HCT116 (cell line): ENCODE measurements at regions not wholly inside any gene's neighbourhood (a gene's known extent, or its start where the extent isn't known, plus 50 kb on each side); places are given as distances from the start of the nearest gene placed in this dataset.

Source experiments
- ATAC-seq: fragments of 200-7000 bp; cut with Tn5 transposase; 2 replicates; pipeline ENCODE4 v1.9.1; 2020; ENCODE audit warnings: mild to moderate bottlenecking, moderate library complexity
- BruUV-seq: library from RNA; stranded (reverse); fragments of 400-500 nt; replicated peaks from 2 replicates; lab custom pipeline; 2021; lab: Mats Ljungman, UMichigan
- CTCF ChIA-PET: fragments of 300-600 bp; sonication (Branson Sonifier 250); formaldehyde crosslinking; loops from one replicate; lab custom pipeline; 2021; ENCODE audit warnings: antibody characterized with exemption; lab: Charles Lee
- POLR2A ChIA-PET: fragments of 300-600, 350-600 bp; sonication (Branson Sonifier 250); formaldehyde crosslinking; loops from one replicate; lab custom pipeline; 2021; ENCODE audit warnings: antibody characterized with exemption; lab: Charles Lee
- RAD21 ChIA-PET, 2 experiments: fragments of 300-600 bp; sonication (Branson Sonifier 250); formaldehyde crosslinking; loops; one replicate each; lab custom pipeline; 2023; ENCODE audit warnings: low total read pairs in 2 of 2; ENCODE audit not compliant: uncharacterized antibody in 2 of 2, unreplicated experiment in 2 of 2, low non-redundant PET in 1 of 2; lab: Charles Lee
- DNase-seq: peaks from one replicate; pipeline ENCODE4 v3.0.0-alpha.2; 2010; ENCODE audit warnings: low read depth, low spot score
- H2AFZ ChIP-seq: fragments of 200-600 bp; shearing (Covaris generic), sonication (generic); 2 replicates; pipeline ENCODE4 v1.6.1; 2017; ENCODE audit warnings: low read depth, mixed run types, mixed read lengths, antibody characterized with exemption, low read length; ENCODE audit not compliant: poor library complexity, severe bottlenecking
- H3K27ac ChIP-seq: 2 replicates; pipeline ENCODE4 v1.5.1; 2012; ENCODE audit warnings: low read depth, low read length
- H3K27me3 ChIP-seq: fragments of 200-600 bp; sonication (generic); 2 replicates; pipeline ENCODE4 v1.6.1; 2016; ENCODE audit warnings: mixed run types, low read length, mixed read lengths; ENCODE audit not compliant: insufficient read depth
- H3K36me3 ChIP-seq, 2 experiments: fragments of 200-500 bp in 1 of 2; fragments of 200-600 bp in 1 of 2; sonication (Bioruptor generic) in 1 of 2; sonication (generic) in 1 of 2; 2 replicates each; pipeline versions ENCODE4 v1.5.1 to v1.6.1; 2014 to 2016; ENCODE audit warnings: low read length in 2 of 2, inconsistent platforms in 1 of 2, mixed read lengths in 1 of 2, mixed run types in 1 of 2; ENCODE audit not compliant: insufficient read depth in 2 of 2, control insufficient read depth in 1 of 2
- H3K4me1 ChIP-seq, 2 experiments: fragments of 200-600 bp in 1 of 2; sonication (generic) in 1 of 2; 2 replicates each; pipeline versions ENCODE4 v1.5.1 to v1.6.1; 2012 to 2017; ENCODE audit warnings: low read length in 2 of 2, inconsistent platforms in 1 of 2, mild to moderate bottlenecking in 1 of 2, mixed read lengths in 1 of 2, mixed run types in 1 of 2, moderate library complexity in 1 of 2; ENCODE audit not compliant: insufficient read depth in 2 of 2, control insufficient read depth in 1 of 2
- H3K4me2 ChIP-seq: fragments of 200-600 bp; sonication (generic); 2 replicates; pipeline ENCODE4 v1.6.1; 2017; ENCODE audit warnings: mixed run types, low read length, mixed read lengths
- H3K4me3 ChIP-seq, 2 experiments: fragments of 200-600 bp in 1 of 2; sonication (generic) in 1 of 2; replicated peaks in 1 of 2; 2 replicates each; pipeline ENCODE4 v1.5.1; 2011 to 2016; ENCODE audit warnings: low read length in 2 of 2, control low read depth in 1 of 2, low read depth in 1 of 2, mild to moderate bottlenecking in 1 of 2, mixed read lengths in 1 of 2, mixed run types in 1 of 2
- H3K79me2 ChIP-seq: fragments of 200-600 bp; sonication (generic); 2 replicates; pipeline ENCODE4 v1.6.1; 2017; ENCODE audit warnings: mild to moderate bottlenecking, mixed run types, low read length, moderate library complexity, mixed read lengths; ENCODE audit not compliant: insufficient read depth
- H3K9ac ChIP-seq: fragments of 200-600 bp; sonication (generic); 2 replicates; pipeline ENCODE4 v1.6.1; 2016; ENCODE audit warnings: low read length, mixed read lengths
- H3K9me2 ChIP-seq: fragments of 200-600 bp; sonication (generic), shearing (Covaris generic); 2 replicates; pipeline ENCODE4 v1.6.1; 2017; ENCODE audit warnings: mixed run types, mild to moderate bottlenecking, moderate library complexity; ENCODE audit not compliant: insufficient read depth
- H3K9me3 ChIP-seq, 2 experiments: fragments of 200-500 bp in 1 of 2; fragments of 200-600 bp in 1 of 2; sonication (Bioruptor generic) in 1 of 2; sonication (generic) in 1 of 2; 2 replicates each; pipeline ENCODE4 v1.6.1; 2014 to 2017; ENCODE audit warnings: low read length in 2 of 2, mixed read lengths in 2 of 2, inconsistent platforms in 1 of 2, low read depth in 1 of 2, mild to moderate bottlenecking in 1 of 2, mixed run types in 1 of 2, moderate library complexity in 1 of 2; ENCODE audit not compliant: control insufficient read depth in 1 of 2, insufficient read depth in 1 of 2
- H4K20me1 ChIP-seq: fragments of 200-600 bp; sonication (generic), shearing (Covaris generic); 2 replicates; pipeline ENCODE4 v1.6.1; 2017; ENCODE audit warnings: mixed run types, mild to moderate bottlenecking, moderate library complexity; ENCODE audit not compliant: insufficient read depth
- ATF3 ChIP-seq: IDR thresholded peaks from 2 replicates; pipeline ENCODE4 v1.6.1; 2012
- CTCF ChIP-seq, 3 experiments: fragments of 200-600 bp in 1 of 3; sonication (generic) in 1 of 3; IDR thresholded peaks in 2 of 3; conservative IDR thresholded peaks in 1 of 3; 2 replicates each; pipeline ENCODE4 v1.5.1; 2012 to 2017; ENCODE audit warnings: low read depth in 2 of 3, low read length in 2 of 3, antibody characterized with exemption in 1 of 3, borderline replicate concordance in 1 of 3, control low read depth in 1 of 3, mild to moderate bottlenecking in 1 of 3, mixed read lengths in 1 of 3, mixed run types in 1 of 3, moderate library complexity in 1 of 3; ENCODE audit not compliant: insufficient read depth in 1 of 3
- EGR1 ChIP-seq: IDR thresholded peaks from 2 replicates; pipeline ENCODE4 v1.6.1; 2012; ENCODE audit warnings: low read depth
- EZH2phosphoT487 ChIP-seq: fragments of 200-600 bp; IDR thresholded peaks from 2 replicates; pipeline ENCODE4 v1.6.1; 2018; ENCODE audit warnings: antibody characterized with exemption, borderline replicate concordance
- FOSL1 ChIP-seq: IDR thresholded peaks from 2 replicates; pipeline ENCODE4 v1.6.1; 2012; ENCODE audit warnings: low read depth
- MAX ChIP-seq: IDR thresholded peaks from 2 replicates; pipeline ENCODE4 v1.6.1; 2012
- POLR2A ChIP-seq: IDR thresholded peaks from 2 replicates; pipeline ENCODE4 v1.7.0; 2011; ENCODE audit warnings: borderline replicate concordance; ENCODE audit not compliant: insufficient read depth, insufficient read length; ENCODE audit errors: extremely low read depth
- POLR2AphosphoS5 ChIP-seq: IDR thresholded peaks from 2 replicates; pipeline ENCODE4 v1.6.1; 2011; ENCODE audit warnings: mild to moderate bottlenecking, low read depth, low read length, moderate library complexity
- RAD21 ChIP-seq: IDR thresholded peaks from 2 replicates; pipeline ENCODE4 v1.6.1; 2012; ENCODE audit warnings: low read depth, mild to moderate bottlenecking
- REST ChIP-seq: IDR thresholded peaks from 2 replicates; pipeline ENCODE4 v1.6.1; 2012; ENCODE audit warnings: low read depth
- SIN3A ChIP-seq: IDR thresholded peaks from 2 replicates; pipeline ENCODE4 v1.6.1; 2012; ENCODE audit warnings: low read depth
- SP1 ChIP-seq: IDR thresholded peaks from 2 replicates; pipeline ENCODE4 v1.6.1; 2012; ENCODE audit warnings: low read depth
- TCF7L2 ChIP-seq: IDR thresholded peaks from 2 replicates; pipeline ENCODE4 v1.7.0; 2011; ENCODE audit warnings: borderline replicate concordance, inconsistent platforms; ENCODE audit not compliant: insufficient read depth, insufficient read length; ENCODE audit errors: extremely low read depth
- YY1 ChIP-seq: IDR thresholded peaks from 2 replicates; pipeline ENCODE4 v1.6.1; 2011; ENCODE audit warnings: low read length, low read depth, moderate library complexity, mild to moderate bottlenecking; ENCODE audit not compliant: insufficient replicate concordance; ENCODE audit errors: extremely low read depth
- ZBTB33 ChIP-seq: IDR thresholded peaks from 2 replicates; pipeline ENCODE4 v1.6.1; 2011; ENCODE audit warnings: mild to moderate bottlenecking, low read length, moderate library complexity; ENCODE audit not compliant: insufficient replicate concordance; ENCODE audit errors: extremely low read depth
- ZFX ChIP-seq: fragments of 450-650 bp; IDR thresholded peaks from 2 replicates; pipeline ENCODE4 v1.6.1; 2017
- intact Hi-C: fragments of 100-400 bp; cut with micrococcal nuclease; formaldehyde crosslinking; loops from 2 replicates; pipeline ENCODE4 v1.10.0; 2022

- H3K9ac ChIP-seq: no peak overlapping the region
- ChIA-PET POLR2A (no interaction called here), RAD21 (no interaction called here), CTCF (interaction anchor here (0.5 to 1.2 kb wide), 5 partner anchors 11 to 274 kb away, joined by 3 to 4 read pairs (median 4); no protein-coding TSS in a partner anchor)
- H3K4me1 ChIP-seq: peaks cover 2 to 11% of the 10 kb centered on the region in 2 experiments; a peak in 2 of 4 replicates
- H2AFZ ChIP-seq: no peak overlapping the region
- H4K20me1 ChIP-seq: no peaks in the 10 kb centered on the region
- intact Hi-C loops: no loop called here
- H3K9me3 ChIP-seq: no peaks in the 10 kb centered on the region
- TF ChIP-seq ZFX: no peak
- no peak for TF ChIP-seq EGR1
- TF ChIP-seq REST: no peak
- no peak for TF ChIP-seq POLR2A
- no peak for TF ChIP-seq MAX
- no peak for TF ChIP-seq EZH2phosphoT487
- TF ChIP-seq TCF7L2: no peak
- no peak for TF ChIP-seq ZBTB33
- no peak for TF ChIP-seq SIN3A
- TF ChIP-seq CTCF (IDR thresholded peaks at IDR 0.05 in 2 of 3, conservative IDR thresholded peaks at IDR 0.05 in 1 of 3; ENCODE audit: borderline replicate concordance in 1 of 3, insufficient read depth in 1 of 3, low read depth in 2 of 3, low read length in 2 of 3): peak in 2 of 3 experiments; percentile 33 to 43; a peak in 3 of 6 replicates
- no peak for TF ChIP-seq POLR2AphosphoS5
- TF ChIP-seq ATF3: no peak
- no peak for TF ChIP-seq YY1
- TF ChIP-seq RAD21: peak; percentile 26; the same call in 1 of the 2 replicates
- TF ChIP-seq FOSL1: no peak
- no peak for TF ChIP-seq SP1
- H3K79me2 ChIP-seq: no peaks in the 10 kb centered on the region
- peak; percentile 68 for ATAC-seq
- H3K9me2 ChIP-seq: no peaks in the 10 kb centered on the region; the same call in 1 of the 2 replicates
- no peak overlapping the region for H3K4me2 ChIP-seq
- H3K27me3 ChIP-seq: 0 out of 2 replicates have a peak, but pooled peaks cover 6% of the 10 kb centered on the region
- no peaks in the 10 kb centered on the region for H3K36me3 ChIP-seq
- no peak overlapping the region for H3K4me3 ChIP-seq
- no peak overlapping the region for H3K27ac ChIP-seq
- no TSS peak for BruUV-seq
- peak; percentile 8 for DNase-seq
Measured at GRCh38 chr7:97418312-97418711, 300.8 kb downstream of the SDHAF3 start.
